Transverse colon (tissue), 4 donors: ENCODE measurements at regions not wholly inside any gene's neighbourhood (a gene's known extent, or its start where the extent isn't known, plus 50 kb on each side); places are given as distances from the start of the nearest gene placed in this dataset.

Source experiments
- DNase-seq: peaks from one replicate; pipeline ENCODE4 v3.0.0-alpha.2; 2019
- H3K27ac ChIP-seq, 4 donors: fragments of 200-600 bp; sonication (generic); 2 replicates each; pipeline ENCODE4 v1.5.1; 2016 to 2018; ENCODE audit warnings: inconsistent platforms in 4 of 4
- H3K27me3 ChIP-seq: fragments of 200-600 bp; sonication (generic); 2 replicates; pipeline ENCODE4 v1.5.1; 2017; ENCODE audit warnings: inconsistent platforms
- H3K36me3 ChIP-seq, 4 donors: fragments of 200-600 bp; sonication (generic); 2 replicates each; pipeline ENCODE4 v1.5.1; 2017 to 2019; ENCODE audit warnings: inconsistent platforms in 4 of 4
- H3K4me1 ChIP-seq, 4 donors: fragments of 200-600 bp; sonication (generic); 2 replicates each; pipeline ENCODE4 v1.5.1; 2017 to 2020; ENCODE audit warnings: inconsistent platforms in 4 of 4
- H3K4me3 ChIP-seq, 4 donors: fragments of 200-600 bp; sonication (generic); 1 replicate in 1 of 4; 2 replicates in 3 of 4; pipeline versions ENCODE4 v1.5.1 to v1.6.1; 2017 to 2019; ENCODE audit warnings: inconsistent platforms in 4 of 4
- H3K9me3 ChIP-seq, 2 donors: fragments of 200-600 bp; sonication (generic); 2 replicates each; pipeline ENCODE4 v1.5.1; 2017 to 2019; ENCODE audit warnings: inconsistent platforms in 2 of 2
- EP300 ChIP-seq: sonication (generic); formaldehyde crosslinking; IDR thresholded peaks from one replicate; pipeline ENCODE4 v1.6.1; 2017; ENCODE audit warnings: antibody characterized with exemption, low read depth
- POLR2A ChIP-seq: fragments of 450-650 bp; IDR thresholded peaks from one replicate; pipeline ENCODE4 v1.6.1; 2016; ENCODE audit warnings: antibody characterized with exemption, mild to moderate bottlenecking, moderate library complexity
- POLR2AphosphoS5 ChIP-seq, 3 donors: sonication (generic); formaldehyde crosslinking; IDR thresholded peaks; one replicate each; pipeline ENCODE4 v1.6.1; 2016; ENCODE audit warnings: antibody characterized with exemption in 3 of 3
- WGBS, 2 donors: methylation state at CpG; one replicate each; pipeline ENCODE4 v1.1.5; 2018; ENCODE audit warnings: low coverage in 1 of 2; 5-methylcytosine and 5-hydroxymethylcytosine counted together
- in situ Hi-C, 4 donors: fragments of 200-750 bp; cut with MboI; loops; one replicate each; pipeline versions ENCODE4 v1.15.0 to v1.15.1; 2017; ENCODE audit warnings: low sequenced_read_pairs in 3 of 4, low pct_ligation_motif_present in 1 of 4, low pct_unique_long_range_greater_than_20kb in 1 of 4
- intact Hi-C: fragments of 100-400 bp; cut with DNase I; formaldehyde crosslinking; loops from one replicate; pipeline ENCODE4 v1.15.1; 2023; ENCODE audit warnings: low total_unique reads
- TF ChIP-seq, protein P1 (sequence below), 5 experiments: fragments of 200-600 bp in 3 of 5; fragments of 450-650 bp in 2 of 5; sonication (generic) in 3 of 5; IDR thresholded peaks; 1 replicate in 2 of 5; 2 replicates in 3 of 5; pipeline ENCODE4 v1.5.1; 2016 to 2017; ENCODE audit warnings: antibody characterized with exemption in 5 of 5, inconsistent platforms in 3 of 5, mild to moderate bottlenecking in 2 of 5, moderate library complexity in 1 of 5

DNA sequence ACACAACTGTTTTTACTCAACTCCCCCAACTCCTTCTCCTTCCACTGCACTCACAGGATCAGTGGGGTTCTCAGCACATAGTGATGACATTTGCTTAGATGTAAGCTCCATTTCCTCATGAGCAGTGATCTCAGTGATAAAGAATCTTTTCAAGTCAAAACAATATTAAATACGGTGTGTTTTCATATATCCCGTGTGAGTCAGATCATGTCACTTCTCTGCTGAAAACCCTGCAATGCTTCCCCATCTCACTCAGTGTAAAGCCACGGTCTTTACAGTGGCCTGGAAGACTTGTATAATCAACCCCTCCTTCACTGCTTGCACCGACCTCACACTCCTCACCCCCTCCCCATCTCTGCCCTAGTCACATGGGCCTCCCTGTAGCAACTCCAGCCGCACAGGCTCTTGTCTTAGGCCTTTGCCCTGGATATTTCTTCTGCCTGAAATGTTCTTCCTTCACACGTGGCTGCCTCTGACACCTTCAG, 149.7 kb upstream of the ARHGAP5 start:
- Histone ChIP-seq H3K27me3 (no peaks in the 10 kb centered on the region), H3K4me1 (peaks cover 0 to 24% (median 3%) of the 10 kb centered on the region in 4 donors), H3K9me3 (no peaks in the 10 kb centered on the region), H3K4me3 (no peak overlapping the region), H3K36me3 (no peaks in the 10 kb centered on the region), H3K27ac (peak overlapping the region; percentile 40 to 62 (median 50))
- in situ Hi-C loops: loop anchor here in 1 of 4 donors (25.0 kb wide), 1 partner anchor 335 kb away; no protein-coding TSS in a partner anchor
- intact Hi-C loops: no loop called here
- DNase-seq: no peak
- TF ChIP-seq, protein P1, sequence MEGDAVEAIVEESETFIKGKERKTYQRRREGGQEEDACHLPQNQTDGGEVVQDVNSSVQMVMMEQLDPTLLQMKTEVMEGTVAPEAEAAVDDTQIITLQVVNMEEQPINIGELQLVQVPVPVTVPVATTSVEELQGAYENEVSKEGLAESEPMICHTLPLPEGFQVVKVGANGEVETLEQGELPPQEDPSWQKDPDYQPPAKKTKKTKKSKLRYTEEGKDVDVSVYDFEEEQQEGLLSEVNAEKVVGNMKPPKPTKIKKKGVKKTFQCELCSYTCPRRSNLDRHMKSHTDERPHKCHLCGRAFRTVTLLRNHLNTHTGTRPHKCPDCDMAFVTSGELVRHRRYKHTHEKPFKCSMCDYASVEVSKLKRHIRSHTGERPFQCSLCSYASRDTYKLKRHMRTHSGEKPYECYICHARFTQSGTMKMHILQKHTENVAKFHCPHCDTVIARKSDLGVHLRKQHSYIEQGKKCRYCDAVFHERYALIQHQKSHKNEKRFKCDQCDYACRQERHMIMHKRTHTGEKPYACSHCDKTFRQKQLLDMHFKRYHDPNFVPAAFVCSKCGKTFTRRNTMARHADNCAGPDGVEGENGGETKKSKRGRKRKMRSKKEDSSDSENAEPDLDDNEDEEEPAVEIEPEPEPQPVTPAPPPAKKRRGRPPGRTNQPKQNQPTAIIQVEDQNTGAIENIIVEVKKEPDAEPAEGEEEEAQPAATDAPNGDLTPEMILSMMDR (IDR thresholded peaks at IDR 0.05): no peak
- TF ChIP-seq POLR2A (no peak), POLR2AphosphoS5 (IDR thresholded peaks at IDR 0.05) (peak in 1 of 3 donors; percentile 16), EP300 (no peak)
- 42 to 65% methylated on average over 3 to 6 of the region's 6 CpGs for WGBS, 2 donors

DNA sequence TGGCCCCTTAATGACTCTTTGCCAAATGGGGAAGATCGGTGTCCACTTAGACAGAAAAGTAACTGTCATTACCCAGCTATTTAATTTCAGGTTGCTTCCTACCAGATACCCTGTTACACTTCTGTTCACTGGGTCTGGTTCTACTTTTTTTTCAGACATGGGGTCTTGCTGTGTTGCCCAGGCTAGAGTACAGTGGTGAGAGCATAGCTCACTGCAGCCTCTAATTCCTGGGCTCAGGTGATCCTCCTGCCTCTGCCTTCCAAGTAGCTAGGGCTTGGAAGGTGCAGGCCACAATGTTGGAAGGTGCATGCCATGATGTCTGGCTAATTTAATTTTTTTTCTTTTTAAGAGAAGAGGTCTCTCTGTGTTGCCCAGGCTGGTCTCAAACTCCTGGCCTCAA, 147.0 kb upstream of the ARHGAP5 start:
- intact Hi-C loops (loop anchor here (10.0 kb wide), 1 partner anchor 315 kb away; no protein-coding TSS in a partner anchor), in situ Hi-C loops (loop anchor here (5.0 to 25.0 kb wide), 3 partner anchors 325 to 332 kb away; no protein-coding TSS in a partner anchor)
- Histone ChIP-seq H3K27me3 (no peaks in the 10 kb centered on the region), H3K9me3 (no peaks in the 10 kb centered on the region), H3K36me3 (no peaks in the 10 kb centered on the region), H3K4me3 (no peak overlapping the region), H3K27ac (no peak overlapping the region), H3K4me1 (peaks cover 0 to 41% (median 5%) of the 10 kb centered on the region in 4 donors)
- 90% methylated on average over 1 of the region's 1 CpG; no CpG with 5 or more reads in 1 of the 2 donors for WGBS, 2 donors
- TF ChIP-seq, protein P1 (IDR thresholded peaks at IDR 0.05): no peak
- no peak for TF ChIP-seq EP300
- no peak for TF ChIP-seq POLR2AphosphoS5 (IDR thresholded peaks at IDR 0.05)
- TF ChIP-seq POLR2A: no peak
- DNase-seq: no peak

GRCh38 chr14:31930493-31931240, 146.4 kb upstream of the ARHGAP5 start:
- intact Hi-C loops (loop anchor here (10.0 kb wide), 1 partner anchor 314 kb away; no protein-coding TSS in a partner anchor), in situ Hi-C loops (loop anchor here (5.0 to 25.0 kb wide), 3 partner anchors 324 to 332 kb away; no protein-coding TSS in a partner anchor)
- Histone ChIP-seq H3K4me3 (no peak overlapping the region), H3K27ac (no peak overlapping the region), H3K4me1 (peaks cover 0 to 47% (median 8%) of the 10 kb centered on the region in 4 donors), H3K9me3 (no peaks in the 10 kb centered on the region), H3K27me3 (no peaks in the 10 kb centered on the region), H3K36me3 (no peaks in the 10 kb centered on the region)
- DNase-seq: no peak
- WGBS, 2 donors: 67 to 73% methylated on average over 3 of the region's 3 CpGs
- TF ChIP-seq POLR2AphosphoS5 (IDR thresholded peaks at IDR 0.05) (no peak), EP300 (no peak), POLR2A (no peak)
- TF ChIP-seq, protein P1 (IDR thresholded peaks at IDR 0.05): no peak

GRCh38 chr14:31932675-31933074, 144.4 kb upstream of the ARHGAP5 start:
- DNase-seq: no peak
- WGBS, 2 donors: 90 to 96% methylated on average over 4 to 5 of the region's 5 CpGs
- in situ Hi-C loops: loop anchor here (5.0 to 25.0 kb wide), 3 partner anchors 322 to 330 kb away; no protein-coding TSS in a partner anchor

More at GRCh38 chr14:31932675-31933074, 144.4 kb upstream of the ARHGAP5 start:
- H3K9me3 ChIP-seq: no peaks in the 10 kb centered on the region
- no peak overlapping the region for H3K4me3 ChIP-seq
- H3K27me3 ChIP-seq: no peaks in the 10 kb centered on the region
- no peak overlapping the region for H3K27ac ChIP-seq
- TF ChIP-seq POLR2A (no peak), EP300 (no peak), POLR2AphosphoS5 (IDR thresholded peaks at IDR 0.05) (no peak)
- TF ChIP-seq, protein P1 (IDR thresholded peaks at IDR 0.05): no peak
- no peaks in the 10 kb centered on the region for H3K36me3 ChIP-seq
- intact Hi-C loops: loop anchor here (10.0 kb wide), 1 partner anchor 312 kb away; no protein-coding TSS in a partner anchor
- H3K4me1 ChIP-seq: peaks cover 0 to 41% (median 6%) of the 10 kb centered on the region in 4 donors
